ENCODE measurements at regions not wholly inside any gene's neighbourhood (a gene's known extent, or its start where the extent isn't known, plus 50 kb on each side); places are given as distances from the start of the nearest gene placed in this dataset.

DNA sequence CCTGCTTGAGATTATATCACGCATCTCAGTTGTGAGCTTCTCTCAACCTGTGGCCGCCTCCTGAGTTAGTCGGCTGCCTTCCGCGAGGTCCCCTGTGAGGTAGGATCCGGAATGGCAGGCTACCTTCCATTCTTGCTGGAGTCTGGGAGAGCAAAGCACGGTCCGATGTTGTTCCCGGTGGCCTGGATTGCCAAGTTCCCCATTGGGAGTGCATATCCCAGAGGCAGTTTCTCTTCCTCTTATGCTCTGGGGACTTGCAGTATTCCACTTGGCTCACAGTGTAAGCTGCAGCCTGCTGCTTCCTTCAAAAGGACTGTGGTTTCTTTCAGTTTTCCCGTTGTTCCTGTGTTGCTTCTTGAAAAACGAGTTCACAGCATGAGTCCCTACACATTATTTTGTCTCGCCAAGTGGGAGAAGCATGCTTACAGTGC lies 225.4 kb upstream of the ZWINT start:
- TF ChIP-seq, protein P1, sequence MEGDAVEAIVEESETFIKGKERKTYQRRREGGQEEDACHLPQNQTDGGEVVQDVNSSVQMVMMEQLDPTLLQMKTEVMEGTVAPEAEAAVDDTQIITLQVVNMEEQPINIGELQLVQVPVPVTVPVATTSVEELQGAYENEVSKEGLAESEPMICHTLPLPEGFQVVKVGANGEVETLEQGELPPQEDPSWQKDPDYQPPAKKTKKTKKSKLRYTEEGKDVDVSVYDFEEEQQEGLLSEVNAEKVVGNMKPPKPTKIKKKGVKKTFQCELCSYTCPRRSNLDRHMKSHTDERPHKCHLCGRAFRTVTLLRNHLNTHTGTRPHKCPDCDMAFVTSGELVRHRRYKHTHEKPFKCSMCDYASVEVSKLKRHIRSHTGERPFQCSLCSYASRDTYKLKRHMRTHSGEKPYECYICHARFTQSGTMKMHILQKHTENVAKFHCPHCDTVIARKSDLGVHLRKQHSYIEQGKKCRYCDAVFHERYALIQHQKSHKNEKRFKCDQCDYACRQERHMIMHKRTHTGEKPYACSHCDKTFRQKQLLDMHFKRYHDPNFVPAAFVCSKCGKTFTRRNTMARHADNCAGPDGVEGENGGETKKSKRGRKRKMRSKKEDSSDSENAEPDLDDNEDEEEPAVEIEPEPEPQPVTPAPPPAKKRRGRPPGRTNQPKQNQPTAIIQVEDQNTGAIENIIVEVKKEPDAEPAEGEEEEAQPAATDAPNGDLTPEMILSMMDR (IDR thresholded peaks at IDR 0.05; ENCODE audit: low read depth, low read length) = no peak
- no peak for DNase-seq (ENCODE audit: low read depth in 2 of 2)
- no peak overlapping the region for H3K4me3 ChIP-seq (replicated peaks in 1 of 2; ENCODE audit: low read depth in 2 of 2, low read length in 2 of 2)

DNA sequence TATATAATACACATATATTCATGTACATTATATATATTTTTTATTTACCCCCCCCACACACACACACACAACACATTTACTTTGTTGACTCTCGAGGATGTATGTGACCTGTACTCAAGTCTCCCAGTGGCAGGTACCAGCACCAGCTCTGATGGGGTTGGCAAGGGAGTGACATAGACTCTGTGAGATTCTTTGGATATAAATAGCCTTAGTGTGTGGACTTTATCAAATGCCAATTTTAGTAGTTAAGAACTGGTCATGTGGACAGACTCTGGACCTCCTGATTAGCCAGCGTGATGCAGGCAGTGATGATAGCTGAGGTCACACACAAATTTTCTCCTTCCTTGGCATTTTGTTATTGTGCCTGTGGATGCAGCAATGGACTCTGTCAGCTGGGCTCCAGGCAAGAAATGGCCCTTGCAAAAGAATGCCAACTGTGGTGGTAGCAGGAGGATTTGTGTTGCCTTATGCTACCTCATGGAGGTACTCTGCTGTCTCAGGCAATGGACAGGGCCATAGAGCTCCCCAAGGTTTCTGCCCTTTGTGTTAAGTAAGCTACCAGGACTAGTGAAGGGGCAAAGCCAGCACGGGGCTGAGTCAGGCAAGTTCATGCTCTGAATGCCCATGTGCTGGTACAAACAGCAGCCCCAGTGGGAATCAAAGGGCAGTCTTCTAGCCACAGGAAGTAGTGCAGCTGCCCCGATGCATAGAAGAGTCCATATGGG lies 224.6 kb upstream of the ZWINT start:
- no peak overlapping the region for H3K4me3 ChIP-seq (replicated peaks in 1 of 2; ENCODE audit: low read depth in 2 of 2, low read length in 2 of 2)
- DNase-seq (ENCODE audit: low read depth in 2 of 2) = no peak
- TF ChIP-seq, protein P1 (IDR thresholded peaks at IDR 0.05; ENCODE audit: low read depth, low read length) = no peak

DNA sequence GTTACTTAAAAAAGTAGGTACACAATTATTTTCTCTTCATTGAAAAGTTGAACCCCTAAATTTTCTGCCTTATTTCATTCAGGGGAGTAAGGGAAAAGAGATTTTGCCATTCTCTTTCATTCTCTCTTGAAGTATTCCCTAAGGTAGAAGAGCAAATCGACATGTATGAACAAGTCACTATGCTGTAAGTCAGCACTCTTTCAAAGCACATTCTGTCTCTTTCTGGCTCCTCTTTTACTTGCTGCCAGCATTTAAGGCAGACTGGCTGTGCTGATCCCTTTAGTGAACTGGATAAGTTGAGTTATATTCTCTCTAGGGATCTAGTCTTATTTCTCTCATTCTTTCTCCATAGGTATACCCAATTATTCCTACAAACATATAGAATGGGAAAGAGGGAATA lies 222.3 kb upstream of the ZWINT start:
- no peak for DNase-seq (ENCODE audit: low read depth in 2 of 2)
- H3K4me3 ChIP-seq (replicated peaks in 1 of 2; ENCODE audit: low read depth in 2 of 2, low read length in 2 of 2) = no peak overlapping the region
- TF ChIP-seq, protein P1 (IDR thresholded peaks at IDR 0.05; ENCODE audit: low read depth, low read length) = no peak

DNA sequence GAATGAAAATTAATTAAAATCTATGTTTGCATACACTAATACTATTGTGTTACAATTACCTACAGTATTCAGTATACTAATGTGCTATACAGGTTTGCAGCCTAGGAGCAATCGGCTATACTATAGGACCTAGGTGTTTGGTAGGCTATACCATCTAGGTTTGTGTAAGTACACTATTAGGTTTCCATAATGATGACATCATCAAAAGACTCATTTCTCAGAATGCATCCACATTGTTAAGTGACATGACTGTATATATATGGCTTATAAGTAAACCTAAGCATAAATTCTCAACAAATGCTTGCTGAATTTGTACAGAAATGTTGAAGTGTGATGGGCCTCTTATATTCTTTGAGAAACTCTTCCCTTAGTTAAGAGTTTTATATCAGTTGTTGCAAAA lies 206.5 kb upstream of the ZWINT start:
- DNase-seq (ENCODE audit: low read depth in 2 of 2) = no peak
- TF ChIP-seq, protein P1 (IDR thresholded peaks at IDR 0.05; ENCODE audit: low read depth, low read length) = no peak
- H3K4me3 ChIP-seq (replicated peaks in 1 of 2; ENCODE audit: low read depth in 2 of 2, low read length in 2 of 2) = no peak overlapping the region

DNA sequence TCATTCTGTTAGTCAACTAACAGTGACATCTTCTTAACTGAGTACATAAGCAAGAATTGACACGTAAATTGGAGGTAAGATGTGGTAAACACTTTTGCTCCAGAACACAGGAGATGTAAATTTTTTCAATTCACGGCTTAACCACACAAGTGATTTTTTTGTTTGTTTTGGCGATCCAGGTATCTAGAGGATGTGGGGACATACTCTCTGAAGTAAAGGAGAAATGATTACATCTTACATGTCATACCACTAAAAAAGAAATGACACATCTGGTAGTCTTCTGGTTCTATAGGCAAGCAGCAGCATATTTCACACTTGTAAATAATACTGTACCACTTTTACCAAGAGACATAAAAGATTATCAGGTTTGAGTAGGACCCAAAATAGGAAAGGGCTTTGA lies 200.3 kb upstream of the ZWINT start:
- no peak overlapping the region for H3K4me3 ChIP-seq (replicated peaks in 1 of 2; ENCODE audit: low read depth in 2 of 2, low read length in 2 of 2)
- TF ChIP-seq, protein P1 (IDR thresholded peaks at IDR 0.05; ENCODE audit: low read depth, low read length) = no peak
- DNase-seq (ENCODE audit: low read depth in 2 of 2) = no peak

DNA sequence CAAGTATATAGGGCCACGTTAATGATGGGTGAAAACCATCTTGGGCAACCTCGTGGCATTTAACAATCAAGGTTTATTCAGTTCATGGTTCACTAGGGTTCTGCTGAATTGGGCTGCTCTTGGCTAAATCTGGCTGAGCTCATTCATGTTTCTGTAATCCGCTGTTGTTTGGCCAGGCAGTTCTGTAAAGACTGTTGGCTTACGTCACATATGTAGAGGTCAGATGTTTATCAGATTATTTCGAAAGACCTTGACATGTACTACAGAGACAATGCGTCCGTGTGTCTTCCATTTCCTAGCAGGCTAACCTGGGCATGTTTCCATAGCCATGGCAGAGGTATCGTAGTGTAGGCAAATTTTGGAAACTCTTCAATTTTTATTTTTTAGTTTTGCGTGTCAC lies 190.0 kb upstream of the ZWINT start:
- TF ChIP-seq, protein P1 (IDR thresholded peaks at IDR 0.05; ENCODE audit: low read depth, low read length) = no peak

DNA sequence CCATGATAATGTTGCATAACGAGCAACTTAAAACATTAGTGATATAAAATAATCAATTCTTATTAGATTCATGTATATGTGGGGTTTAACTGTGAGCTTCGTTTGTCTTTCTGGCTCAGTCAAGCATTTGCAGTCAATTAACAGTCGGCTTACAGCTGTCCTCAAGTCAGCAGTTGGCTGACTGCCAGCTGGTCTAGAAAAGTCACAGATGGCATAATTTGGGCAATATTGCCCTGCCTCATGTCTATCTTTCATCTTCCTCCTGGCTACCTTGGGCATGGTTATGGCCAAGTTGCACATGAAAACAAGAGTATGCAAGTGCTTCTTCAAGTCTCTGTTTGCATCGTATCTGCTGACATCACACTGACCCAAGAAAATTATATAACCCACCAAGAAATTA lies 186.1 kb upstream of the ZWINT start:
- TF ChIP-seq, protein P1 (IDR thresholded peaks at IDR 0.05; ENCODE audit: low read depth, low read length) = no peak
- no peak for DNase-seq (ENCODE audit: low read depth in 2 of 2)
- no peak overlapping the region for H3K4me3 ChIP-seq (replicated peaks in 1 of 2; ENCODE audit: low read depth in 2 of 2, low read length in 2 of 2)

More for the DNA sequence above, 190.0 kb upstream of the ZWINT start:
- H3K4me3 ChIP-seq (replicated peaks in 1 of 2; ENCODE audit: low read depth in 2 of 2, low read length in 2 of 2) = no peak overlapping the region
- no peak for DNase-seq (ENCODE audit: low read depth in 2 of 2)
